ENCODE measurements at regions not wholly inside any gene's neighbourhood (a gene's known extent, or its start where the extent isn't known, plus 50 kb on each side); places are given as distances from the start of the nearest gene placed in this dataset.

GRCh38 chr13:52947921-52948373, 80.7 kb upstream of the OLFM4 start:
- Histone ChIP-seq H3K23ac (ENCODE audit: low read depth, low read length, poor library complexity) (no peak overlapping the region), H4K91ac (ENCODE audit: low read depth, low read length, poor library complexity) (no peak overlapping the region), H3K4me1 (ENCODE audit: control insufficient read depth in 2 of 2, insufficient read depth in 1 of 2, low read depth in 1 of 2, low read length in 2 of 2) (peaks cover 7 to 10% of the 10 kb centered on the region in 2 donors), H3K4ac (ENCODE audit: low read length) (no peak overlapping the region), H3K4me3 (ENCODE audit: low read length in 2 of 2) (no peak overlapping the region), H3K36me3 (replicated peaks in 1 of 2; ENCODE audit: control insufficient read depth in 2 of 2, insufficient read depth in 2 of 2, low read length in 2 of 2) (no peaks in the 10 kb centered on the region), H3K27ac (replicated peaks; ENCODE audit: low read length) (no peak overlapping the region), H3K79me1 (ENCODE audit: low read depth, low read length) (no peaks in the 10 kb centered on the region), H2BK15ac (ENCODE audit: low read length) (peak overlapping the region; percentile 64), H3K4me2 (ENCODE audit: insufficient read depth, low read length, poor library complexity, severe bottlenecking) (no peak overlapping the region), H3K9me3 (replicated peaks in 1 of 2; ENCODE audit: control insufficient read depth in 2 of 2, insufficient read depth in 1 of 2, low read depth in 1 of 2, low read length in 2 of 2) (peaks cover 0 to 4% of the 10 kb centered on the region in 2 donors), H3K9ac (ENCODE audit: low read depth, low read length, poor library complexity) (no peak overlapping the region), H2BK120ac (ENCODE audit: low read depth, low read length) (no peak overlapping the region), H2AFZ (ENCODE audit: low read length) (peak overlapping the region; percentile 77), H2AK5ac (ENCODE audit: low read depth, low read length) (peak overlapping the region; percentile 5), H2BK12ac (ENCODE audit: low read length) (no peak overlapping the region), H3K18ac (ENCODE audit: low read length) (peak overlapping the region; percentile 21), H3K27me3 (ENCODE audit: control insufficient read depth in 3 of 3, insufficient read depth in 3 of 3, low read depth in 1 of 3, low read length in 3 of 3) (no peaks in the 10 kb centered on the region), H3K14ac (ENCODE audit: low read length) (no peak overlapping the region), H4K8ac (ENCODE audit: low read depth, low read length) (no peak overlapping the region), H2BK5ac (ENCODE audit: low read length) (no peak overlapping the region)
- no CpG with 5 or more reads among the region's 4 CpGs for WGBS, 2 donors (ENCODE audit: extremely low coverage in 2 of 2, insufficient read length in 2 of 2, insufficient replicate concordance in 1 of 2)
- DNase-seq (ENCODE audit: low spot score), result no peak

GRCh38 chr13:52945348-52945747, 83.3 kb upstream of the OLFM4 start:
- H3K9me3 ChIP-seq (replicated peaks in 1 of 2; ENCODE audit: control insufficient read depth in 2 of 2, insufficient read depth in 1 of 2, low read depth in 1 of 2, low read length in 2 of 2), result peaks cover 0 to 4% of the 10 kb centered on the region in 2 donors
- H3K18ac ChIP-seq (ENCODE audit: low read length), result no peak overlapping the region
- H3K36me3 ChIP-seq (replicated peaks in 1 of 2; ENCODE audit: control insufficient read depth in 2 of 2, insufficient read depth in 2 of 2, low read length in 2 of 2), result no peaks in the 10 kb centered on the region
- no peak overlapping the region for H4K91ac ChIP-seq (ENCODE audit: low read depth, low read length, poor library complexity)
- H3K4me3 ChIP-seq (ENCODE audit: low read length in 2 of 2), result no peak overlapping the region
- no peak overlapping the region for H3K23ac ChIP-seq (ENCODE audit: low read depth, low read length, poor library complexity)
- no peaks in the 10 kb centered on the region for H3K27me3 ChIP-seq (ENCODE audit: control insufficient read depth in 3 of 3, insufficient read depth in 3 of 3, low read depth in 1 of 3, low read length in 3 of 3)
- peaks cover 7 to 10% of the 10 kb centered on the region in 2 donors for H3K4me1 ChIP-seq (ENCODE audit: control insufficient read depth in 2 of 2, insufficient read depth in 1 of 2, low read depth in 1 of 2, low read length in 2 of 2)
- no peaks in the 10 kb centered on the region for H3K79me1 ChIP-seq (ENCODE audit: low read depth, low read length)
- H2BK12ac ChIP-seq (ENCODE audit: low read length), result no peak overlapping the region
- DNase-seq (ENCODE audit: low spot score), result no peak
- H3K27ac ChIP-seq (replicated peaks; ENCODE audit: low read length), result no peak overlapping the region
- no CpG with 5 or more reads among the region's 3 CpGs for WGBS, 2 donors (ENCODE audit: extremely low coverage in 2 of 2, insufficient read length in 2 of 2, insufficient replicate concordance in 1 of 2)
- H3K4ac ChIP-seq (ENCODE audit: low read length), result no peak overlapping the region
- H2BK5ac ChIP-seq (ENCODE audit: low read length), result no peak overlapping the region
- H2BK120ac ChIP-seq (ENCODE audit: low read depth, low read length), result no peak overlapping the region
- no peak overlapping the region for H4K8ac ChIP-seq (ENCODE audit: low read depth, low read length)
- H2AK5ac ChIP-seq (ENCODE audit: low read depth, low read length), result no peak overlapping the region
- H2AFZ ChIP-seq (ENCODE audit: low read length), result no peak overlapping the region
- H2BK15ac ChIP-seq (ENCODE audit: low read length), result no peak overlapping the region
- no peak overlapping the region for H3K14ac ChIP-seq (ENCODE audit: low read length)
- no peak overlapping the region for H3K4me2 ChIP-seq (ENCODE audit: insufficient read depth, low read length, poor library complexity, severe bottlenecking)
- no peak overlapping the region for H3K9ac ChIP-seq (ENCODE audit: low read depth, low read length, poor library complexity)

GRCh38 chr13:52944697-52945096, 83.9 kb upstream of the OLFM4 start:
- Histone ChIP-seq H3K27me3 (ENCODE audit: control insufficient read depth in 3 of 3, insufficient read depth in 3 of 3, low read depth in 1 of 3, low read length in 3 of 3) (no peaks in the 10 kb centered on the region), H4K91ac (ENCODE audit: low read depth, low read length, poor library complexity) (no peak overlapping the region), H4K8ac (ENCODE audit: low read depth, low read length) (no peak overlapping the region), H2BK5ac (ENCODE audit: low read length) (no peak overlapping the region), H3K27ac (replicated peaks; ENCODE audit: low read length) (no peak overlapping the region), H3K9me3 (replicated peaks in 1 of 2; ENCODE audit: control insufficient read depth in 2 of 2, insufficient read depth in 1 of 2, low read depth in 1 of 2, low read length in 2 of 2) (peaks cover 0 to 4% of the 10 kb centered on the region in 2 donors), H3K36me3 (replicated peaks in 1 of 2; ENCODE audit: control insufficient read depth in 2 of 2, insufficient read depth in 2 of 2, low read length in 2 of 2) (no peaks in the 10 kb centered on the region), H3K9ac (ENCODE audit: low read depth, low read length, poor library complexity) (no peak overlapping the region), H2BK120ac (ENCODE audit: low read depth, low read length) (no peak overlapping the region), H3K79me1 (ENCODE audit: low read depth, low read length) (no peaks in the 10 kb centered on the region), H3K23ac (ENCODE audit: low read depth, low read length, poor library complexity) (no peak overlapping the region), H3K18ac (ENCODE audit: low read length) (no peak overlapping the region), H2AK5ac (ENCODE audit: low read depth, low read length) (no peak overlapping the region), H3K4me2 (ENCODE audit: insufficient read depth, low read length, poor library complexity, severe bottlenecking) (no peak overlapping the region), H2BK12ac (ENCODE audit: low read length) (no peak overlapping the region), H3K4me3 (ENCODE audit: low read length in 2 of 2) (no peak overlapping the region), H3K14ac (ENCODE audit: low read length) (no peak overlapping the region), H2BK15ac (ENCODE audit: low read length) (no peak overlapping the region), H3K4ac (ENCODE audit: low read length) (no peak overlapping the region), H2AFZ (ENCODE audit: low read length) (no peak overlapping the region), H3K4me1 (ENCODE audit: control insufficient read depth in 2 of 2, insufficient read depth in 1 of 2, low read depth in 1 of 2, low read length in 2 of 2) (peaks cover 4 to 8% of the 10 kb centered on the region in 2 donors)
- DNase-seq (ENCODE audit: low spot score), result no peak

GRCh38 chr13:52938065-52938464, 89.6 kb upstream of the PCDH8 start:
- Histone ChIP-seq H3K4me2 (ENCODE audit: insufficient read depth, low read length, poor library complexity, severe bottlenecking) (no peak overlapping the region), H2BK120ac (ENCODE audit: low read depth, low read length) (no peak overlapping the region), H3K27ac (replicated peaks; ENCODE audit: low read length) (no peak overlapping the region), H3K9me3 (replicated peaks in 1 of 2; ENCODE audit: control insufficient read depth in 2 of 2, insufficient read depth in 1 of 2, low read depth in 1 of 2, low read length in 2 of 2) (peaks cover 0 to 4% of the 10 kb centered on the region in 2 donors), H3K18ac (ENCODE audit: low read length) (no peak overlapping the region), H3K14ac (ENCODE audit: low read length) (no peak overlapping the region), H3K27me3 (ENCODE audit: control insufficient read depth in 3 of 3, insufficient read depth in 3 of 3, low read depth in 1 of 3, low read length in 3 of 3) (no peaks in the 10 kb centered on the region), H3K4me1 (ENCODE audit: control insufficient read depth in 2 of 2, insufficient read depth in 1 of 2, low read depth in 1 of 2, low read length in 2 of 2) (peaks cover 8 to 17% of the 10 kb centered on the region in 2 donors), H3K23ac (ENCODE audit: low read depth, low read length, poor library complexity) (no peak overlapping the region), H3K4ac (ENCODE audit: low read length) (no peak overlapping the region), H2AK5ac (ENCODE audit: low read depth, low read length) (no peak overlapping the region), H2BK12ac (ENCODE audit: low read length) (no peak overlapping the region), H2AFZ (ENCODE audit: low read length) (no peak overlapping the region), H3K4me3 (ENCODE audit: low read length in 2 of 2) (no peak overlapping the region), H3K79me1 (ENCODE audit: low read depth, low read length) (no peaks in the 10 kb centered on the region), H3K36me3 (replicated peaks in 1 of 2; ENCODE audit: control insufficient read depth in 2 of 2, insufficient read depth in 2 of 2, low read length in 2 of 2) (no peaks in the 10 kb centered on the region), H4K8ac (ENCODE audit: low read depth, low read length) (no peak overlapping the region), H4K91ac (ENCODE audit: low read depth, low read length, poor library complexity) (no peak overlapping the region), H2BK5ac (ENCODE audit: low read length) (no peak overlapping the region), H2BK15ac (ENCODE audit: low read length) (no peak overlapping the region), H3K9ac (ENCODE audit: low read depth, low read length, poor library complexity) (no peak overlapping the region)
- WGBS, 2 donors (ENCODE audit: extremely low coverage in 2 of 2, insufficient read length in 2 of 2, insufficient replicate concordance in 1 of 2), result no CpG with 5 or more reads among the region's 3 CpGs
- no peak for DNase-seq (ENCODE audit: low spot score)

Measured in neuronal stem cell (in vitro differentiated cells).